A673 (cell line): ENCODE measurements at regions not wholly inside any gene's neighbourhood (a gene's known extent, or its start where the extent isn't known, plus 50 kb on each side); places are given as distances from the start of the nearest gene placed in this dataset.

Experiments used
- BruUV-seq: library from RNA; stranded (reverse); fragments of 400-500 nt; replicated peaks from 2 replicates; lab custom pipeline; 2021; lab: Mats Ljungman, UMichigan
- CTCF ChIA-PET: fragments of 300-600 bp; sonication (Branson Sonifier 250); formaldehyde crosslinking; loops from one replicate; lab custom pipeline; 2022; ENCODE audit warnings: antibody characterized with exemption; lab: Charles Lee
- POLR2A ChIA-PET: fragments of 300-600 bp; sonication (Branson Sonifier 250); formaldehyde crosslinking; loops from one replicate; lab custom pipeline; 2022; ENCODE audit warnings: antibody characterized with exemption; ENCODE audit not compliant: low non-redundant PET; lab: Charles Lee
- DNase-seq: peaks from one replicate; pipeline ENCODE4 v3.0.0-alpha.2; 2015; ENCODE audit warnings: low spot score
- H3K27ac ChIP-seq: fragments of 200-600 bp; sonication (generic); 2 replicates; pipeline ENCODE4 v1.5.1; 2016; ENCODE audit warnings: mixed run types, low read depth, mild to moderate bottlenecking, mixed read lengths, antibody characterized with exemption, low read length; ENCODE audit not compliant: poor library complexity, severe bottlenecking
- H3K27me3 ChIP-seq: fragments of 200-600 bp; sonication (generic); replicated peaks from 2 replicates; pipeline ENCODE4 v1.6.1; 2017; ENCODE audit warnings: mixed run types, low read depth, mild to moderate bottlenecking, mixed read lengths, antibody characterized with exemption, low read length; ENCODE audit not compliant: insufficient read depth, poor library complexity
- H3K36me3 ChIP-seq: fragments of 200-600 bp; sonication (generic); 2 replicates; pipeline ENCODE4 v1.6.1; 2016; ENCODE audit warnings: mixed run types, mild to moderate bottlenecking, mixed read lengths, antibody characterized with exemption, low read length; ENCODE audit not compliant: insufficient read depth, poor library complexity, severe bottlenecking
- H3K4me1 ChIP-seq: fragments of 200-600 bp; sonication (generic); 2 replicates; pipeline ENCODE4 v1.6.1; 2017; ENCODE audit warnings: mixed run types, mild to moderate bottlenecking, mixed read lengths, antibody characterized with exemption, low read length; ENCODE audit not compliant: insufficient read depth, poor library complexity, severe bottlenecking
- H3K4me3 ChIP-seq: fragments of 200-600 bp; sonication (generic); 2 replicates; pipeline ENCODE4 v1.5.1; 2016; ENCODE audit warnings: low read depth, mixed run types, mild to moderate bottlenecking, mixed read lengths, low read length; ENCODE audit not compliant: poor library complexity, severe bottlenecking
- H3K9me3 ChIP-seq: fragments of 200-600 bp; sonication (generic); 2 replicates; pipeline ENCODE4 v1.6.1; 2016; ENCODE audit warnings: mixed run types, low read depth, mild to moderate bottlenecking, mixed read lengths, antibody characterized with exemption, low read length; ENCODE audit not compliant: poor library complexity, severe bottlenecking
- CTCF ChIP-seq: fragments of 300-800, 200-600 bp; sonication (generic); conservative IDR thresholded peaks from 2 replicates; pipeline ENCODE4 v1.5.1; 2017; ENCODE audit warnings: low read depth, mild to moderate bottlenecking, antibody characterized with exemption, low read length, moderate library complexity, mixed read lengths
- EZH2 ChIP-seq: fragments of 200-600 bp; sonication (generic); IDR thresholded peaks from 2 replicates; pipeline ENCODE4 v1.6.1; 2017; ENCODE audit warnings: borderline replicate concordance, low read depth, mild to moderate bottlenecking, mixed read lengths, antibody characterized with exemption, low read length; ENCODE audit not compliant: poor library complexity, severe bottlenecking
- intact Hi-C: fragments of 100-400 bp; cut with micrococcal nuclease; formaldehyde crosslinking; loops from one replicate; pipeline ENCODE4 v1.10.0; 2022; ENCODE audit not compliant: unreplicated experiment

- no peak for TF ChIP-seq EZH2
- TF ChIP-seq CTCF, result no peak
- no peaks in the 10 kb centered on the region for H3K4me1 ChIP-seq
- H3K27ac ChIP-seq, result no peak overlapping the region
- H3K4me3 ChIP-seq, result no peak overlapping the region
- H3K27me3 ChIP-seq, result no peaks in the 10 kb centered on the region
- CTCF ChIA-PET, result no interaction called here
- no TSS peak for BruUV-seq
- intact Hi-C loops, result no loop called here
- DNase-seq, result no peak
- no peaks in the 10 kb centered on the region for H3K36me3 ChIP-seq
- H3K9me3 ChIP-seq, result no peaks in the 10 kb centered on the region
- POLR2A ChIA-PET, result no interaction called here
These were observed 108.1 kb downstream of the LRIG3 start for GRCh38 chr12:58812214-58812613.

GRCh38 chr12:58814036-58814435 is 106.3 kb downstream of the LRIG3 start:
- POLR2A ChIA-PET, result no interaction called here
- DNase-seq, result no peak
- Histone ChIP-seq H3K4me1 (no peaks in the 10 kb centered on the region), H3K36me3 (no peaks in the 10 kb centered on the region), H3K4me3 (no peak overlapping the region), H3K9me3 (no peaks in the 10 kb centered on the region), H3K27ac (no peak overlapping the region), H3K27me3 (no peaks in the 10 kb centered on the region)
- BruUV-seq, result no TSS peak
- TF ChIP-seq EZH2 (no peak), CTCF (no peak)
- CTCF ChIA-PET, result no interaction called here
- intact Hi-C loops, result no loop called here

- TF ChIP-seq EZH2 (no peak), CTCF (no peak)
- Histone ChIP-seq H3K27ac (no peak overlapping the region), H3K36me3 (no peaks in the 10 kb centered on the region), H3K4me3 (no peak overlapping the region), H3K9me3 (no peaks in the 10 kb centered on the region), H3K4me1 (no peaks in the 10 kb centered on the region), H3K27me3 (no peaks in the 10 kb centered on the region)
- intact Hi-C loops, result no loop called here
- CTCF ChIA-PET, result no interaction called here
- no peak for DNase-seq
- POLR2A ChIA-PET, result no interaction called here
- no TSS peak for BruUV-seq
These were observed 105.1 kb downstream of the LRIG3 start for GRCh38 chr12:58815235-58815634.
